Posterior vena cava (tissue), 2 donors: ENCODE measurements at regions not wholly inside any gene's neighbourhood (a gene's known extent, or its start where the extent isn't known, plus 50 kb on each side); places are given as distances from the start of the nearest gene placed in this dataset.
"Not testable (repeated sequence)": the region's sequence is repeated elsewhere in the genome, so short reads cannot be mapped to it uniquely, and the experiment has no call there.

ENCODE experiments used
- DNase-seq: peaks from one replicate; pipeline ENCODE4 v3.0.0-alpha.2; 2020; ENCODE audit warnings: low spot score
- intact Hi-C, 2 donors: fragments of 100-400 bp; cut with DNase I; formaldehyde crosslinking; loops; one replicate each; pipeline versions ENCODE4 v1.14.1 to v1.14.2; 2022 to 2023
- donor health status: DM: yes; HTN: yes; CAD: no.
- donor health status: DM: yes; HTN: yes; CAD: no.

DNA sequence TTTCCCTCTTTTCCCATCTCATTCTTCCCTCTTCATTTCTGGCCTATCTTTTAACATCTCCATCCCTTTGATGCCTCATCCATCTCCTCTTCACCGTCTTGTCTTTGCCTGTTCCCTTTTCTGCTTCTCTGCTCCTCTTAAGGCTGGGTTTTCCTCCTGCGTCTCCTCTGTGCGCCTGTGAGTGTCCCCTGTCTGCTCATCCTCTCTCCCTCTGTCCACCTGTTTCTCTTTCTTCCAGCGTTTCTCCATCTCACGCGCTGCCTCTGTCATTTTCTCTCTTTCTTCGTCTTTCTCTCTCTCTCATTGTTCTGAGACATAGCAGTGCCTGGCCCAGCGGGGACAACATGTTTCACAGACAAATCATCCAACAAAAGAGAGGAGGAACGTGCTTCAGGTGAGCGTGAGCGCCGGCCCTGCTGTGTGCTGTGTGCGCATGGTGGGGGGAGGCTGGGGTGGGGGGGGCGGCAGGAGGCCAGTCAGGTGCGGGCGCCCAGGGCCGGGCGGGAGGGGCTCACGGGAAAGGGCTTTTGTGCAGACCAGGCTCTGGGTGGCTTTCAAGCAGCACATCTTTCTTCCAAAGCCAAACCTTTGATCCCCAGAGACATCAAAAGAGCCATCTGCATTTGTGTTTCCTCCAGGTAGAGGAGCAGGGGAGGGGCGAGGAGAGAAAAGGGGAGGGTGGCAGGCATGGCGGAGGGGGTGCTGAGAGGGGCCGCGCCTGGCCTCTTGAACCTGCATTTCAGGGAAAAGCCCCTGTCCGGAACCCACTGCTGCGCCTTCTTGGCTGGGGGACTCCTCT, 121.3 kb downstream of the VEGFA start:
- intact Hi-C loops: no loop called here
- DNase-seq: no peak

GRCh38 chr6:43890197-43891062, 120.4 kb downstream of the VEGFA start:
- intact Hi-C loops: no loop called here
- DNase-seq: no peak

DNA sequence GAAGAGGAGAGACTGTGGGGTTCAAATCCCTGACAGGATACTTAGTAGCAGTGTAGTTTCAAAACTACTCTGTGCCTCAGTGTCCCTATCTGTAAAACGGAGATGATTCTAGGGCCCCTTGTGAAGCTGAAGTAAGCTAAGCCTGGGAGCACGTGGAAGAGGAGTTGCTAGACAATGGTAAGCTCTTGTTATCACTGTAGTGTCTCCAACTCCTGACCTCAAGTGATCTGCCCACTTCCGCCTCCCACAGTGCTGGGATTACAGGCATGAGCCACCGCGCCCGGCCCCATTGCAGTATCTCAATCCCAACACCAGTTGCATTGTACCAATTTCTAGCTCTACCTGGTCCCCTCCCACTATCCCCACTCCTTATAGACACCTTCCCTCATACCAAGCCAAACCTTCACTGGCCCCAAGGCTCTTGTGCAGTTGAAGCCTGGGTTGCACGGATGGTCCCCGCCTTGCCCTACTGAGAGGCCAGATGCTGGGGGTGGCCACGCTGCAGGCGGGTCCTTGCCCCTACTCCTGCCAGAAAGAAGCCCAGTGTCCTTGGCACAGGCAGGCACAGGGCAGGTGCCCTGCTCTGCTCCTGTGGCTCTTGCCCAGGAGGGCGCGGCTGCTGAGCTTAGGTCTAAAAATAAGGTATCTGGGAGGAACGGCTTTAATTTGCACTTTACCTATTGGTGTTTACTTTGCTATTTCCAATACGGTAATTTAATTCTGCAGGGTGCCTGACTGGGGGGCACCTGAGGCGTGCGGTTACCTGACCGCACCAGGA, 118.1 kb downstream of the VEGFA start:
- no peak for DNase-seq
- intact Hi-C loops: no loop called here

DNA sequence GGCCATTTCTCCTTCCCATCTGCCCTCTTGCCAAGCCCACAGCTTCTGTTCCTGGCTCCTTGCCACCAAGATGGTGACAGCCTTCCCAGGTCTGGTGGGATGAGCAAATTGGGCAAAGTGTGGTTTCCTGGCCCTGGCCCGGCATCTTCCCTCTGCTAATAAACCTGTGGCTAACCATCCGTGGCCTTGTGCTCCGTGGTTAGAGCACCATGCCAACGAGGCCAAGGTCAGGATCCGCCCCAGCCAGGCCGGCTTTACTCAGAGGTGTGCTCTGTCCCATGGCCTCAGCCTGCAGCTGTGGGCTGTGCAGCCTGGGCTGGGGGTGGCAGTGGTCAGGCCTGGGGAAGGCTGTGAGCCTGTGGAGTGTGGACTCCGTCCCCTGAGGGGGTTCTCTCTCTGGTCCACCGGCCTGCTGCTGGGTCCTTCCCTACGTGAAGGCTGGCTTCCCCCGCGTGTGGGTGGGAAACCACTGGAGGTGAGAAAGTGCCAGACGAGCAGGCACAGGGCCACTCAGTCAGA, 117.4 kb downstream of the VEGFA start:
- intact Hi-C loops: no loop called here
- no peak for DNase-seq

GRCh38 chr6:43886717-43887339, 116.8 kb downstream of the VEGFA start:
- no peak for DNase-seq

GRCh38 chr6:43886067-43886461, 116.1 kb downstream of the VEGFA start:
- intact Hi-C loops: no loop called here
- DNase-seq: no peak

More at GRCh38 chr6:43886717-43887339, 116.8 kb downstream of the VEGFA start:
- intact Hi-C loops: no loop called here

DNA sequence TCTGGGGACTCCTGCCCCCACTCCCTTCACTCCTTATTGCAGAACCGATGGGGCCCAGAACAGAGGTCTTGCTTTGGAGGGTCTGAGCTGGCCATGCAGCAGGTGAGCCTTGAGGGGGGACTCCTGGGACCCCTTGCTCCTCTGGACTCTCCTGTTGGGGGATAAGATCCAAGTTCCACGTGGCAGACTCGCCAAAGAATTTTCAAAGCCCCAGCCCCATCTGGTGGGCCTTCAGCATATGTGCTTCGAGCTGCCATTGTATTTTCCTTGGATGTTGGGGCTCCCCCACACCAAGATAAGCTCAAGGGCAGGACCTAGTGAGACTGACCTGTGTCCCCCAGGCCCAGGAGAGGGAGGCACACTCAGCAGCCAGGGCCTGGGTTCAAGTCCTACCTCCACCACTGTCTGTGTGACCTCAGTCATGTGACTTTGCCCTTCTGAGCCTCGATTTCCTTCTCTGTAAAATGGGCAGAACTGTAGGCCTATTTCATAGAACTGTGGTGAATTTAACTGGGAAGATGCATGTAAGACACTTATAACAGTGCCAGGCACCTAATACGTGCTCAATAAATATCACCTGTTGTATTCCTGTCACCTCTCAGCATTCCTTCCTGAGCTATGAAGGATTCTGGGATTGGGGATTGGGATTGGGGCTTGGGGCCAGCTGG, 115.5 kb downstream of the VEGFA start:
- intact Hi-C loops: no loop called here
- DNase-seq: no peak

DNA sequence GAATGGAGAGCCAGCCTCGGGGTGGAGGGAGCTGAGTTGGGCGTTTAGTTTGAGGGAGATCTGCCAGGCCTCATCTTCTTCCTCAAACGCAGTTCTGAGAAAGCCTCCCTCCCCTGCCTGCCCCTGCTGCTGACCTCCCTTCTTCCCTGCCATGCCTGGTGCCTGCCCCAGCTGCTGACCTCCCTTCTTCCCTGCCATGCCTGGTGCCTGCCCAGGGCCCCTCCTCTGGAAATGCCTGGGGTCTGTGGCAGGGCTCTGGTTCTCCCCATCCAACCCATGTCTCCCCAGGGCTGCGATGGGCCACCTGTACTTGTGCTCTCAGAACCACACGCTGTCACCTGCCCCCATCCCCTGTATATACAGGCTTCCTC, 114.6 kb downstream of the VEGFA start:
- intact Hi-C loops: no loop called here

GRCh38 chr6:43883847-43884651, 114.0 kb downstream of the VEGFA start:
- intact Hi-C loops: no loop called here
- no peak for DNase-seq

More for the DNA sequence above, 114.6 kb downstream of the VEGFA start:
- no peak for DNase-seq

GRCh38 chr6:43882690-43883448, 112.9 kb downstream of the VEGFA start:
- DNase-seq, intact Hi-C loops: not testable (repeated sequence)

DNA sequence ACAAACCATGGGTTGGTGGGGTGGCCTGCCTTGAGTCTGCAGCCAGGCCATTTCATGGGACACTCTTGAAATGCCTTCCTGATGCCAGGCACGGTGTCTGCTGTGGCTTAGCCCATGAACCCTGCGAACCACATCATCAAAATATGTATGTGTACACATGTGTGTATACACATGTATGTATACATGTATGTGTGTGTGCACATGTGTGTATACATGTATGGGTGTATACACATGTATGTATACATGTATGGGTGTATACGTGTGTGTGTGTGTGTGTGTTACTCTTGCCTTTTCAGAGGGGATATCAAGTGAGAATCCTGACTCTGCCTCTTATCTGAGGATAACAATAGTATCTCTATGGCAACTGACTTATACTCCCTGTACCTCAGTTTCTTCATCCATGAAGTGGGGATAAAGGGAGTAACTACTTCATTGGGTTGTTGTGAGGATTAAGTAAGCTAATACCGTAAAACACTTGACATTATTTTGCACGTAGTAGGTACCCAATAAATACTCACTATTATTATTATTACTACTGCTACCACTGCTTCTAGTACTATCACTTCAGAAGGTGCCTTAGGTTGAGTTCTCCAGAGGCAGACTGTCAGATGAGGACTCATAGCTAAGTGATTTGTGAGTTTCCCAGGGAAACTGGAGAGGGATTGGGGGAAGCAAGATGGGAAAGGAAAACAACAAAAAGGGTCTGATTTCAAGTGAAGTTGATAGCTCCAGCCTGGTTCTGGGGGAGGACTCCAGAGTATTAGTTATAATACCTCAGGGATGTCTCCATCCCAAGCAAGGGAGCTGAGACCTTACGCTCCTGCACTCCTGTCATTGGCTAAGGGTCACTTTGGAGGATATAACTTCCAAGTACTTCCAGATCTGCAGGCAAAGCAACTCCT, 110.5 kb downstream of the VEGFA start:
- intact Hi-C loops: no loop called here
- no peak for DNase-seq

GRCh38 chr6:43879722-43880121, 109.7 kb downstream of the VEGFA start:
- intact Hi-C loops: loop anchor here in 1 of 2 donors (5.0 kb wide), 1 partner anchor 1237 kb away; no protein-coding TSS in a partner anchor
- DNase-seq: no peak

GRCh38 chr6:43878823-43879495, 108.9 kb downstream of the VEGFA start:
- DNase-seq: no peak
- intact Hi-C loops: loop anchor here in 1 of 2 donors (5.0 kb wide), 1 partner anchor 1237 kb away; no protein-coding TSS in a partner anchor

DNA sequence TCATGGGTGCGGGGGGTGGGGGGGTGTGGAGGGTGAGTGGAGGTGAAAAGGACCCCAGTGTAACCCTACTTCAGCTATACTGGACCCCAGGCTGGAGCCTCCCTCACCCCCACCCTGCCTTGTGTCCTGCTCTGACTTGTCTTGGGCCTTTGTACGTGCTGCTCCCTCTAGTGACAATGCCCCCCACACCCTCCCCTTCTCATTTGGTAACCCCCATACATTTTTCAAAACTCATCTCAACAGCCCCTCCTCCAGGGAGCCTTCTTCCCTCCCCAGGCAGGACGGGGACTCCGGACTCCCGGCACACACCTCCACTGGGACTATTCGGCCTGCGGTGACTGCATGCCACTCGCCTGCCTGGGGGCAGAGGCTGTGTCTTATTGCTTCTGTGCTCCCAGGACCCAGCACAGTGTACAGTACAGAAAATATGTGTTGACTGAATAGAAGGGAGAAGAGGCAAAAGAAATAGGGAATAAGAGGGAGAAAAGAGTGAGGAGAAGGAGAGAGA, 108.2 kb downstream of the VEGFA start:
- intact Hi-C loops: loop anchor here in 1 of 2 donors (5.0 kb wide), 1 partner anchor 1236 kb away; no protein-coding TSS in a partner anchor
- no peak for DNase-seq
